ENCODE measurements at regions not wholly inside any gene's neighbourhood (a gene's known extent, or its start where the extent isn't known, plus 50 kb on each side); places are given as distances from the start of the nearest gene placed in this dataset.

DNA sequence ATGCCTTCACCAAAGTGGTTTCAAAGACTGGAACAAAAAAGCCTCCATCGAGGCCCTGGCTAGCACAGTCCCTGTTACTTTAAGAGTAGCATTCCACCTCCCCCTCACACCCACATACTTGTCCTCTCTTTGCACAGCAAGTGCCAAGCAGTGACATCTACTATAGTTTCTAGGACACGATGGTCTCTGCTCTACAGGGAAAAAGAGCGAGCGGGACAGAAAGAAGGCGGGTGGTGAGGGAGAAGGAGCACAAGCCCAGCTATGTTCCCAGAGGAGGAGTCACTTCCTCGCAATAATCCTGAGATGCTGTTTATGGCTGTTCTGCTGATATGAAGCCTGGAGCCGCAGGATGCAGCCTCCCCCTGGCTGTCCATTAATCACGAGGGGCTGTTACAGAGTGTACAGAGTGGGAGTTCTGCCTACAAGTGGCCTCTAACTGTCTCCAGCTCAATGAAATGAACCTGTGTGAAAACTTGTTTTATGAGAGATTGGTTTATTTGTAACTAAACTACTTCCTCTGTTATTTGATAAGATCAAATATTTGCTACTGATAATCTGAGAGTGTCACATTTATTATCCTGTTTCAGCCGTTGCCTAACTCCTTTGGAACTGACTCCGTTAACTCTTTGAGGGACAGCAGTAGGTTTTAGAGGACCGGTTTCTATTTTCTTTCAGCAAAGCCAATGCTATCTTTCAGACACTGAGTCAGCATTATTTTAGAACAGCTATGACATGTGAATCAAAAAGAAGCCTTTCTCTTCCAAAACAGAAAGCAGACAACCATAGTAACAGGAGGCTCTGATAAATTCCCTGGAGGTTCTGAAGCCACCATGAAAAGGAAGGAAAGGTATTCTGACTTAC, 208.0 kb downstream of the SPRY2 start:
- TF ChIP-seq, protein P1, sequence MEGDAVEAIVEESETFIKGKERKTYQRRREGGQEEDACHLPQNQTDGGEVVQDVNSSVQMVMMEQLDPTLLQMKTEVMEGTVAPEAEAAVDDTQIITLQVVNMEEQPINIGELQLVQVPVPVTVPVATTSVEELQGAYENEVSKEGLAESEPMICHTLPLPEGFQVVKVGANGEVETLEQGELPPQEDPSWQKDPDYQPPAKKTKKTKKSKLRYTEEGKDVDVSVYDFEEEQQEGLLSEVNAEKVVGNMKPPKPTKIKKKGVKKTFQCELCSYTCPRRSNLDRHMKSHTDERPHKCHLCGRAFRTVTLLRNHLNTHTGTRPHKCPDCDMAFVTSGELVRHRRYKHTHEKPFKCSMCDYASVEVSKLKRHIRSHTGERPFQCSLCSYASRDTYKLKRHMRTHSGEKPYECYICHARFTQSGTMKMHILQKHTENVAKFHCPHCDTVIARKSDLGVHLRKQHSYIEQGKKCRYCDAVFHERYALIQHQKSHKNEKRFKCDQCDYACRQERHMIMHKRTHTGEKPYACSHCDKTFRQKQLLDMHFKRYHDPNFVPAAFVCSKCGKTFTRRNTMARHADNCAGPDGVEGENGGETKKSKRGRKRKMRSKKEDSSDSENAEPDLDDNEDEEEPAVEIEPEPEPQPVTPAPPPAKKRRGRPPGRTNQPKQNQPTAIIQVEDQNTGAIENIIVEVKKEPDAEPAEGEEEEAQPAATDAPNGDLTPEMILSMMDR (IDR thresholded peaks at IDR 0.05): no peak
- Mint-ChIP-seq H3K4me3 (peak overlapping the region; percentile 85), H3K9me3 (no peaks in the 10 kb centered on the region), H3K27ac (peak overlapping the region; percentile 88), H3K36me3 (ENCODE audit: low read depth) (no peaks in the 10 kb centered on the region), H3K27me3 (ENCODE audit: insufficient read depth) (no peaks in the 10 kb centered on the region; the same call in 1 of the 2 replicates), H3K4me1 (ENCODE audit: low read depth) (peaks cover 44% of the 10 kb centered on the region)
- peak; percentile 31 for DNase-seq

GRCh38 chr13:80131204-80131603, 209.7 kb downstream of the SPRY2 start:
- H3K27ac Mint-ChIP-seq: peak overlapping the region; percentile 74
- no peaks in the 10 kb centered on the region for H3K9me3 Mint-ChIP-seq
- peaks cover 42% of the 10 kb centered on the region for H3K4me1 Mint-ChIP-seq (ENCODE audit: low read depth)
- peak; percentile 20 for DNase-seq
- TF ChIP-seq, protein P1 (IDR thresholded peaks at IDR 0.05): no peak
- H3K27me3 Mint-ChIP-seq (ENCODE audit: insufficient read depth): no peaks in the 10 kb centered on the region; the same call in 1 of the 2 replicates
- H3K36me3 Mint-ChIP-seq (ENCODE audit: low read depth): no peaks in the 10 kb centered on the region
- peak overlapping the region; percentile 83 for H3K4me3 Mint-ChIP-seq

DNA sequence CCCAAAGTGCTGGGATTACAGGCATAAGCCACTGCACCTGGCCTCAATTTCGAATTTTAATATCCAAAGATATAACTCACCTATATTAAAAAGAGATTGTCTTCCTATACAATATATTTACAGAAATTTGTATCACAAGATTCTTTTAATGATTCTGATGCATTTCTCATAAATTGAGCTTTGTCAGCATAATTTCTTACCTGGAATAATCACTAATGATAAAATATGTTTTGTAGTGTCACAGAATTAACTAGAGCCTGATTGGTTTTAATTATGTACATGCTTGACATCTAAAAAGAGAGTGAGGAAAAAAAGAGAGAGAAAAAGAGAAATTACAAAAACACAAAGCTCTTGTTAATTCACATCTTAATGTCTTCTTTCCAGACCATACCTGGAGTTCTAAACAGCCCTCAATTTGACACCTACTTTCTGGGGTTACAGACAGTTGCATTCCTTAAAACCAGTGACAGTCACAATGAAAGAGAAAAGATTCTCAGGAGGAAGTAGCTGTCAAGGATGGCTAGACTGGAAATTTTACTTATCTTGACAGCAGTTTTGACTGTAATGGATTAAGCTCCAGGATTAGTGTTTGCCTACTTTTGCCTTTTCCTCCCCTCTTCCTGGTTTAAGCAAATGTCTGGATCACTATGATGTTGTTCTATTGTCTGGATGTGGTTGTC, 214.4 kb downstream of the SPRY2 start:
- Mint-ChIP-seq H3K4me3 (no peak overlapping the region), H3K27me3 (ENCODE audit: insufficient read depth) (no peaks in the 10 kb centered on the region), H3K4me1 (ENCODE audit: low read depth) (peaks cover 16% of the 10 kb centered on the region), H3K27ac (no peak overlapping the region), H3K36me3 (ENCODE audit: low read depth) (no peaks in the 10 kb centered on the region), H3K9me3 (no peaks in the 10 kb centered on the region)
- TF ChIP-seq, protein P1 (IDR thresholded peaks at IDR 0.05): no peak
- no peak for DNase-seq

- H3K4me1 Mint-ChIP-seq (ENCODE audit: low read depth): peaks cover 7% of the 10 kb centered on the region
- no peak overlapping the region for H3K4me3 Mint-ChIP-seq
- H3K36me3 Mint-ChIP-seq (ENCODE audit: low read depth): no peaks in the 10 kb centered on the region
- H3K27me3 Mint-ChIP-seq (ENCODE audit: insufficient read depth): no peaks in the 10 kb centered on the region
- H3K27ac Mint-ChIP-seq: no peak overlapping the region
- TF ChIP-seq, protein P1 (IDR thresholded peaks at IDR 0.05): no peak
- DNase-seq: no peak
- H3K9me3 Mint-ChIP-seq: no peaks in the 10 kb centered on the region
These were observed 217.0 kb downstream of the SPRY2 start for GRCh38 chr13:80123945-80124344.

GRCh38 chr13:80121038-80121437, 219.9 kb downstream of the SPRY2 start:
- no peak for DNase-seq
- Mint-ChIP-seq H3K4me1 (ENCODE audit: low read depth) (peaks cover 20% of the 10 kb centered on the region), H3K27me3 (ENCODE audit: insufficient read depth) (no peaks in the 10 kb centered on the region), H3K27ac (no peak overlapping the region), H3K9me3 (no peaks in the 10 kb centered on the region), H3K36me3 (ENCODE audit: low read depth) (no peaks in the 10 kb centered on the region), H3K4me3 (no peak overlapping the region)
- TF ChIP-seq, protein P1 (IDR thresholded peaks at IDR 0.05): no peak

Measured in HFFc6 (cell line).